NCI-H345 treated with DMSO at 0.1 percent for 48 hours (cell line): ENCODE measurements at regions not wholly inside any gene's neighbourhood (a gene's known extent, or its start where the extent isn't known, plus 50 kb on each side); places are given as distances from the start of the nearest gene placed in this dataset.
A peak's percentile ranks its signal among the peaks of the same experiment; 100 is the strongest.
"Not testable (repeated sequence)": the region's sequence is repeated elsewhere in the genome, so short reads cannot be mapped to it uniquely, and the experiment has no call there.

ENCODE experiments used
- DNase-seq: peaks from one replicate; lab custom pipeline; 2025; ENCODE audit not compliant: unreplicated experiment; lab: John Stamatoyannopoulos, UW

- DNase-seq, result no peak
These were observed 312.0 kb upstream of the TMPRSS15 start for GRCh38 chr21:18715606-18716005.

DNA sequence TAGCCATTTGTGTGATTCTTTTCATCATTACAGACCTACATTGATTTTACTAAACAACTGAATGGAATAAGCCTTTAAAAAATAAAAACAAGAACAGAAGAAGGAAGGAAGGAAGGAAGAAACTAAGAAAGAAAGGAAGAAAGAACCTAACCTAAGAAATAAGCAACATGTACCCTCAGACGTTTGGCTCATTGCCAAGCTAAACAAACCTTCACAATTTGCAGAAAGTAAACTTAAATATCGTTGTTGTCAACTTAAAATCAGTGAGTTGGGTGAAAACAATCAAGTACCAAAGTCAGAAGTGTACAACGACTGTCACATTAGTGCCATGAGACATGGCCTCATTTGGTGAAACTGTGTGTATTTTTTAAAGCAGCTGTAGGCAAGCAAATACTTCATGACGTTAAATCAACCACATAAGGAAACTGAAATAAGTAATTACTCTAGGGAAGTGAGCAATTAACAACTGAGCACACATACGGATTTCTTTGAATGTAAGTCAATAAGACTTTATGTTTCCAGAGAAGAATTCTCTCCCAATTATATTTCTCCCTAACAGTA, 313.1 kb upstream of the TMPRSS15 start:
- peak; percentile 58 for DNase-seq

DNA sequence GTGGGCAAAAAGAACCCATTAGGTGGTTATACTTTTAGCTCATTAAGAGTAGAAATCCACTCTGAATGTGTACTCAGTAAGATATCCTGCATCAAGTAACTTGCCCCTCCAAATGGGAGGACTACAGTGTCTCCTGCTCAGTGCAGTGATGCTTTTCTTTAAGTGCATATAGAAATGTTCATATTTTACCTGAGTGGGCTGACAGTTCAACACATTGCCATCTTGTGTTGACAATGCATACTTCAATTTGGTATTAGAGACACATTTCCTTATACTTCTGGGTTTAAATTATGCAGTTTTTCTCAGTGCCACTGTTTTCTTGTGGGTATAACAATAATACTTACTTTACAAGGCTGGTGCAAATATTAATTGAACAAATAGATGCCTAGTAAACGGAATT, 318.6 kb upstream of the TMPRSS15 start:
- no peak for DNase-seq

GRCh38 chr21:18723171-18723570, 319.6 kb upstream of the TMPRSS15 start:
- no peak for DNase-seq

- DNase-seq, result no peak
These were observed 322.1 kb upstream of the TMPRSS15 start for GRCh38 chr21:18725653-18726052.

DNA sequence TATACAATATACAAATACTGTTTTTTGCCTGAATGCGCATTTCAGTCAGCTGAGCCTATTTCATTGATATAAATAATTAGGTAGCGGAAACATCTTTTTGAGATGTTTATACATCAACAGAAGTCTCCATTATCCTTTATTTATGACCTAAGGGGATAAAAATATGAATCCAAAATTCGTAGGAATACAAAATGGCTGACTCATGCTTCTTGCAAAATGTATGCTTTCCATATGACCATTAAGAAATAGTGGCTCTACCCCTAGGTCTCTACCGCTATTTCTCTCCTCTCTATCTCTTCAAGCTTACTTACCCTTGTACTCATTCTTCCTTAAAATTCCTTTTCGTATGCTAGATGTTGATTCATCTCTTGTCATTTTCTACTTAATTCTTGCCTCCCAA, 338.4 kb upstream of the TMPRSS15 start:
- no peak for DNase-seq

DNA sequence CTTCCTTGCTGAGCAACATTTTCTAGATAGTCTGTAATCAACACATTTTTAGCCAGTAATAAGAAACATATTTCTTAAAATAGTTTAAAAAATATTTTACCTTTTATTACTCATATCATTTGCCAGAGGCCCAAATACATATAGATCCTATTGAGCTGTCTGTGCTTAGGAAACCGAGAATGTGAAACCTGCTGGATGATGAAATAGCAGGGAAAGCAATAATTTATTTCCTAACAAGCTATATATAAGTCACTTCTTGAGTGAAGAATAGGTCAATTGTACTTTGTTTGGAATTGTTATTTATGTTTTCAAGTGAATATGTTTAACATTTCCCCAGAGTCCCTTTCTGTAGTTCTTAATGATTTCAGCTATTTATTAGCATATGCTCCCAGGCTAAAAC, 339.9 kb upstream of the TMPRSS15 start:
- no peak for DNase-seq

DNA sequence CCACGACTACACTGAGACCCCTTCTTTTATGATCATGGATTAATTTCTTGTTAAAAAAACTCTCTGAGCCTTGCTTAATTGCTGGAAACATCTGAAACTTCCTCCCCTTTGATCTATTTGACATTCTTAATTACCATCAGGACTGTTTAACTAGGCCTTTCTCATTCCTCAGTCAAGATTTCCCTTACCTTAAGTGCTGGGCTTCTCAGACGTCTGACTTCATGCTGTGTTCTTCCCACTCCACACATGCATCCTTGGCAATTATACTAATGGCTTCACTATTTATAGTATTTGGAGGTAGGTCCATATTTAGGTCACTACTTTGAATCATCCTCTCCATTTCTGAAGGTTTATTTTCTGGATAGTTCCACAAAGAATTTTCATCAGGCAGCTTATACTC, 341.3 kb upstream of the TMPRSS15 start:
- no peak for DNase-seq

DNA sequence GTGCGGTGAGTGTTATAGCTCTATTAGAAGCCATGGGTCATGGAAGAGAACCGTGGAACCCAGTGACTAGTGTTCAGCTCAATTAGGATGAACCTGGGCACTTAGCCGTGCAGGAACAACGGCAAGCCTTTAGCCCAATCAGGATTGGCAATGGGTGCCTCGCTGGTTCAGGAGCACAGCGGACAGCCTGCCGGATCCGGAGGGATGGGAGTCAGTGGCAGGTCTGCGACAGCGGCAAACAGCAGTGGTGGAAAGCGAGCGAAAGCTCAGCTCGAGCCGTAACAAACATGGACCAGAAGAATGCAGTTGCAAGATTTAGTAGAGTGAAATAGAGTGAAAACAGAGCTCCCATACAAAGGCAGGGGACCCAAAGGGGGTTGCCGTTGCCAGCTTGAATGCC, 349.3 kb upstream of the TMPRSS15 start:
- not testable (repeated sequence) for DNase-seq

GRCh38 chr21:18756272-18756671, 352.7 kb upstream of the TMPRSS15 start:
- not testable (repeated sequence) for DNase-seq

- DNase-seq, result no peak
These were observed 355.7 kb upstream of the TMPRSS15 start for GRCh38 chr21:18759267-18759666.

GRCh38 chr21:18759751-18760161, 356.2 kb upstream of the TMPRSS15 start:
- no peak for DNase-seq

DNA sequence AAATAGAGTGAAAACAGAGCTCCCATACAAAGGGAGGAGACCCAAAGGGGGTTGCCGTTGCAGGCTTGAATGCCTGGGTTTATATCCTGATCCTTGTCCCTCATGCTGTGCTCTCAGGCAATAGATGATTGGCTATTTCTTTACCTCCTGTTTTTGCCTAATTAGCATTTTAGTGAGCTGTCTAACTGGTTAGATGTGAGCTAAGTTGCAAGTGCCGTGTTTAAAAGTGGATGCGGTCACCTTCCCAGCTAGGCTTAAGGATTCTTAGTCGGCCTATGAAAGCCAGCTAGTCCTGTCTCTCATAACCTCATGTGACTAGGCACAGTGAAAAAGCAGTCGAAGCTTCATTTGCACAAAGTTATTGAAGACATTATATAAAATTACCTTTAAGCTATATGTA, 356.7 kb upstream of the TMPRSS15 start:
- no peak for DNase-seq

DNA sequence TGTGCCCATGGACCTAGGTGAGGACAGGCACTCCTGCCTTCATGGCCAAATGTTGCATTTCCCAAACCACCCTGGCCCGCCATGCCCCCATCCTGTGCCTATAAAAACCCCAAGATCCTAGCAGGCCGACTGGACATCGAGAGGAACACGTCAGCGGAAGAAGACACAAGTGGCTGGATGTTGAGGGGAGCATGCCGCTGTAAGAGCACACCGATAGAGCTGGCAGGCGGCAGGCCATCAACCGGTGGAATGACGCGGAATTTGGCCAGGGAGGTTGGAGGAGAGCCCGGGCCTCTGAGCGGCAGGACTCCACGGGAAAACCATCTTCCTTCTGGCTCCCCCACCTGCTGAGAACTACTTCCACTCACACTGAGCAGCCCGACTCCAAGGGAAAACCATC, 361.1 kb upstream of the TMPRSS15 start:
- DNase-seq, result no peak

DNA sequence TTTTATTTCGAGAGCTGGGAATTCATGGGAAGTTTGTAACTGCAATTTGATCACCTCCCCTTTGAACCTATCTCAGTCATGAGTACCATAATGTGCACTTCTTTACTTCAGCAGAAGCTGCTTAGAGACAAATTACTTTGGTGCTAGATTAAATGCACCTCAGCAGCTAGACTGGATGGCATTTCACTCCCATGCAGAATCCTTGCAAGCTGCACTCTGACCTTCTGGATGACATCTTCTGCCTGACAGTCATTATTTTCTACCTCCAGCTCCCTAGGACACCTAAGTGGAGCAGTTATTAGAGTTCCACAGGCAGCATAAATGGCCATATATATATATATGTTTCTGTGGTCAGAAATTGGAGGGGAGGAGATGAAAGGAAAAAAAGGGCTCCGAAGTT, 366.0 kb upstream of the TMPRSS15 start:
- DNase-seq, result no peak

GRCh38 chr21:18771845-18772380, 368.3 kb upstream of the TMPRSS15 start:
- DNase-seq, result no peak

DNA sequence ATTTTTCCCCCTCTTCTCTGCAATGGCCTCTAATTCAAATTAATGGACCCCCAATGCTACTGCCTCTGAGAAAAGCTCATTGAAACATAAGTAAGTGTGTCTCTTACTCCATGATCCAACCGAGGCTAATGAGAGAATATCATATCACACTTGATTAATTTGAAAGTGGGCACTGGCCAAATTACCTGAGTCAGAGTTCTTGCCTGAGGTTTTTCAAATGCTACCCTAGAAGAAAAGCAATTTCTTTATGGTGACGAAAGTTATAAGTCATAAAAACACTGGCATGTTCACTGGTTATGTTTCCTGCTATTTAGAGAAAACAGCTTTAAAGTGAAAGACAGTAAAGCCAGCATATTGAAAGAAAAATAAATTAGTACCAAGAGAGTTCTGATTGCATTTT, 368.8 kb upstream of the TMPRSS15 start:
- DNase-seq, result no peak

GRCh38 chr21:18772897-18773296, 369.3 kb upstream of the TMPRSS15 start:
- DNase-seq, result no peak

DNA sequence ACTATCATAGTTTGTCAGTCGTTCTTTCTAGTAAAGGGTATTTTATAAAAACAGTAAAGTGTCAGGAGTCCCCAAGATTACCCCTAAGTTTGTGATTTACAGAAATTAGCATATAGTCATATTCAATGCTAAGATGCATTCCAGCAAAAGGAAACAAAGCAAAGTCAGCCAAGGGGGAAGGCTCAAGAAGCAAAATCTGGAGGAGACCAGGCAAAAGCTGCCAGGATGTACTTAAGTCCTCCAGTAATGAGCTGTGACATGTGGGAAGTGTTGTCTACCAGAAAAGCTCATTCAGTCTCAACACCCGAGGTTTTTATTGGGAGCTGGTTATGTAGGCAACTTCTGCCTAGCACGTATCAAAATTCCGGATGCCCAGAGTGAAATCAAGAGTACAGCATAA, 373.4 kb upstream of the TMPRSS15 start:
- DNase-seq, result no peak

DNA sequence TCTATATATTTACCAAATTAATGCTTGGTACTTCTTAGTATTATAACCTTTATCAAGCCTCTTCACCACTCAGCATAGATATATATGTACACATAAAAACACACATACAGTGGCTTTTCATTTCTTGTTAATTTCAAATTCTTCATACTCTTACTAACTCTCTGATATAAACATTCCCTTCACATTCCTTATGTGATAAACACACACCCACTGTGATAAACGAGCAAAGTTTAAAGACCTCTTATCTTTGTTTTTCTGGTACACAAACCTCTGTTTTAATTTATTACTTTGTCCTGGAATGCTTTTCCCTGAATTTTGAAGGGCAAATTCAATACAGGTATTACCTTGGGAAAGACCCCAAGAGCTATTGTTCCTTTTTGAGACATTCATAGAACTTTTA, 379.1 kb upstream of the TMPRSS15 start:
- no peak for DNase-seq

DNA sequence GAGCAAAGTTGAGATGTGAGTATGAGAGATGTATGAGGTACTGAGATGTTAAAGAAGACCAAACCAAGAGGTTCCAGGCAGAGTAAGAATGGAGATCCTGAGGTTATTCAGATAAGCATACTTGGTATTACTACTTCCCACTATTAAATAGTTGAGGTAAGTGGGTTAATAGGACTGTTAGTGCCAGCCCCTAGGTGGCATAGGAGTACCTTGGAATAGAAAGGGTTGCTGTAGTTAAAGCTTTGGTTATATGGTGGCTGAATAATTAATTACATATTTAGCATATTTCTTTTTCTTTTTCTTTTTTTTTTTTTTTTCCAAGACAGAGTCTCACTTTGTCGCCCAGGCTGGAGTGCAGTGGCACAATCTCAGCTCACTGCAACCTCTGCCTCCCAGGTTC, 397.9 kb upstream of the TMPRSS15 start:
- no peak for DNase-seq

- DNase-seq, result no peak
These were observed 400.0 kb upstream of the TMPRSS15 start for GRCh38 chr21:18803624-18804023.

- DNase-seq, result no peak
These were observed 406.6 kb upstream of the TMPRSS15 start for GRCh38 chr21:18810136-18810535.
